H1 (cell line): ENCODE measurements at regions not wholly inside any gene's neighbourhood (a gene's known extent, or its start where the extent isn't known, plus 50 kb on each side); places are given as distances from the start of the nearest gene placed in this dataset.

Experiments
- CTCF ChIA-PET: fragments of 300-600 bp; sonication (Branson Sonifier 250); formaldehyde crosslinking; loops from one replicate; lab custom pipeline; 2021; ENCODE audit not compliant: partially characterized antibody; lab: Charles Lee
- POLR2A ChIA-PET: fragments of 300-600 bp; sonication (Branson Sonifier 250); formaldehyde crosslinking; loops from one replicate; lab custom pipeline; 2021; ENCODE audit warnings: inconsistent platforms; ENCODE audit not compliant: partially characterized antibody; lab: Charles Lee
- DNase-seq, 2 experiments: peaks; one replicate each; pipeline versions ENCODE4 v3.0.0 to v3.0.0-alpha.2; 2010 to 2022; ENCODE audit warnings: low spot score in 2 of 2, low read depth in 1 of 2, mixed read lengths in 1 of 2
- FAIRE-seq: peaks from 2 replicates; lab custom pipeline; 2011; peaks lifted over from hg19 to GRCh38; lab: Jason Lieb, UNC
- H2AFZ ChIP-seq: 2 replicates; pipeline ENCODE4 v1.8.1; 2012; ENCODE audit warnings: low read length, inconsistent platforms
- H2AK5ac ChIP-seq: 2 replicates; pipeline ENCODE4 v1.6.1; 2013; ENCODE audit warnings: low read depth, low read length
- H2BK120ac ChIP-seq: replicated peaks from 2 replicates; pipeline ENCODE3; 2013; ENCODE audit warnings: low read depth, low read length, inconsistent platforms
- H2BK12ac ChIP-seq: 2 replicates; pipeline ENCODE4 v1.6.1; 2013; ENCODE audit warnings: low read depth, low read length
- H2BK15ac ChIP-seq: 2 replicates; pipeline ENCODE4 v1.6.1; 2013; ENCODE audit warnings: low read length
- H2BK20ac ChIP-seq: 2 replicates; pipeline ENCODE4 v1.6.1; 2013; ENCODE audit warnings: low read length
- H2BK5ac ChIP-seq: 2 replicates; pipeline ENCODE4 v1.6.1; 2013; ENCODE audit warnings: low read depth, low read length
- H3K14ac ChIP-seq: 2 replicates; pipeline ENCODE4 v1.6.1; 2013; ENCODE audit warnings: inconsistent platforms; ENCODE audit not compliant: insufficient read length
- H3K18ac ChIP-seq: 2 replicates; pipeline ENCODE4 v1.6.1; 2013; ENCODE audit warnings: low read length; ENCODE audit errors: extremely low read depth
- H3K23ac ChIP-seq: 2 replicates; pipeline ENCODE4 v1.6.1; 2013; ENCODE audit warnings: inconsistent platforms; ENCODE audit not compliant: insufficient read length
- H3K23me2 ChIP-seq: 2 replicates; pipeline ENCODE4 v1.6.1; 2013; ENCODE audit warnings: low read depth, low read length
- H3K27ac ChIP-seq: 2 replicates; pipeline ENCODE4 v1.6.1; 2011; ENCODE audit warnings: low read depth, low read length, inconsistent platforms
- H3K27me3 ChIP-seq, 4 experiments: replicated peaks in 1 of 4; 1 replicate in 1 of 4; 2 replicates in 3 of 4; pipeline versions ENCODE4 v1.6.1 to v1.8.1; 2011 to 2013; ENCODE audit warnings: low read length in 3 of 4, mild to moderate bottlenecking in 3 of 4, inconsistent platforms in 2 of 4, mixed read lengths in 2 of 4, moderate library complexity in 1 of 4; ENCODE audit not compliant: control insufficient read depth in 3 of 4, insufficient read depth in 3 of 4; ENCODE audit errors: extremely low read depth in 1 of 4
- H3K36me3 ChIP-seq, 4 experiments: 2 replicates each; pipeline versions ENCODE4 v1.6.1 to v1.8.1; 2011 to 2013; ENCODE audit warnings: mild to moderate bottlenecking in 4 of 4, low read length in 3 of 4, moderate library complexity in 2 of 4, control low read depth in 1 of 4, inconsistent platforms in 1 of 4; ENCODE audit not compliant: insufficient read depth in 4 of 4, control insufficient read depth in 2 of 4
- H3K4ac ChIP-seq: replicated peaks from 2 replicates; pipeline ENCODE3; 2013; ENCODE audit warnings: low read length, low read depth, mixed read lengths, inconsistent platforms; ENCODE audit not compliant: insufficient read length
- H3K4me1 ChIP-seq, 4 experiments: replicated peaks in 1 of 4; 1 replicate in 1 of 4; 2 replicates in 3 of 4; pipeline versions ENCODE4 v1.6.1 to v1.8.1; 2011 to 2013; ENCODE audit warnings: low read length in 3 of 4, inconsistent platforms in 2 of 4, mixed read lengths in 1 of 4; ENCODE audit not compliant: insufficient read depth in 4 of 4, control insufficient read depth in 3 of 4
- H3K4me2 ChIP-seq, 2 experiments: 2 replicates each; pipeline versions ENCODE4 v1.6.1 to v1.8.1; 2011 to 2013; ENCODE audit warnings: low read depth in 2 of 2, low read length in 2 of 2, control low read depth in 1 of 2, inconsistent platforms in 1 of 2, mild to moderate bottlenecking in 1 of 2; ENCODE audit not compliant: insufficient read depth in 1 of 2
- H3K4me3 ChIP-seq, 4 experiments: fragments of 200-600, 300-600 bp in 1 of 4; sonication (generic), shearing (Covaris generic), sonication (Bioruptor Twin) in 1 of 4; 2 replicates each; pipeline versions ENCODE4 v1.5.1 to v1.8.1; 2011 to 2016; ENCODE audit warnings: low read length in 4 of 4, low read depth in 3 of 4, control low read depth in 2 of 4, inconsistent platforms in 2 of 4, mild to moderate bottlenecking in 2 of 4, mixed read lengths in 1 of 4, moderate library complexity in 1 of 4; ENCODE audit not compliant: insufficient read depth in 2 of 4; ENCODE audit errors: extremely low read depth in 1 of 4
- H3K56ac ChIP-seq: replicated peaks from 2 replicates; pipeline ENCODE3; 2013; ENCODE audit warnings: low read depth, mild to moderate bottlenecking, mixed read lengths, low read length, inconsistent platforms; ENCODE audit not compliant: insufficient read length
- H3K79me1 ChIP-seq: 2 replicates; pipeline ENCODE4 v1.6.1; 2013; ENCODE audit warnings: low read depth, low read length, control low read depth
- H3K79me2 ChIP-seq, 2 experiments: 2 replicates each; pipeline versions ENCODE4 v1.6.1 to v1.8.1; 2012 to 2013; ENCODE audit warnings: low read length in 2 of 2, mild to moderate bottlenecking in 2 of 2, inconsistent platforms in 1 of 2; ENCODE audit not compliant: insufficient read depth in 2 of 2, control insufficient read depth in 1 of 2
- H3K9ac ChIP-seq, 4 experiments: replicated peaks in 1 of 4; 1 replicate in 1 of 4; 2 replicates in 3 of 4; pipeline versions ENCODE4 v1.6.1 to v1.8.1; 2011 to 2013; ENCODE audit warnings: low read depth in 3 of 4, low read length in 3 of 4, control low read depth in 2 of 4, mild to moderate bottlenecking in 2 of 4, moderate library complexity in 2 of 4, inconsistent platforms in 1 of 4; ENCODE audit errors: extremely low read depth in 1 of 4
- H3K9me3 ChIP-seq, 2 experiments: 2 replicates each; pipeline versions ENCODE4 v1.6.1 to v1.8.1; 2012 to 2013; ENCODE audit warnings: mild to moderate bottlenecking in 2 of 2, moderate library complexity in 2 of 2, control low read depth in 1 of 2, inconsistent platforms in 1 of 2, low read depth in 1 of 2, low read length in 1 of 2, mixed read lengths in 1 of 2; ENCODE audit not compliant: insufficient read depth in 2 of 2
- H4K20me1 ChIP-seq, 2 experiments: replicated peaks in 1 of 2; 2 replicates each; pipeline versions ENCODE3 to v1.8.1; 2011 to 2013; ENCODE audit warnings: inconsistent platforms in 2 of 2, low read length in 2 of 2, mild to moderate bottlenecking in 1 of 2; ENCODE audit not compliant: insufficient read depth in 2 of 2, control insufficient read depth in 1 of 2
- H4K5ac ChIP-seq: 2 replicates; pipeline ENCODE4 v1.6.1; 2013; ENCODE audit warnings: low read length, low read depth, mixed read lengths, inconsistent platforms; ENCODE audit not compliant: insufficient read length
- H4K8ac ChIP-seq: 2 replicates; pipeline ENCODE4 v1.8.0; 2013; ENCODE audit warnings: mild to moderate bottlenecking, moderate library complexity, low read length, inconsistent platforms; ENCODE audit not compliant: insufficient read depth; ENCODE audit errors: extremely low read depth
- H4K91ac ChIP-seq: replicated peaks from 2 replicates; pipeline ENCODE3; 2013; ENCODE audit warnings: low read length, mixed read lengths, inconsistent platforms; ENCODE audit not compliant: insufficient read length
- BCL11A ChIP-seq, 2 experiments: IDR thresholded peaks; one replicate each; pipeline ENCODE4 v1.6.1; 2011; ENCODE audit warnings: low read depth in 2 of 2, low read length in 2 of 2, mild to moderate bottlenecking in 2 of 2
- HDAC2 ChIP-seq, 2 experiments: fragments of 300-600 bp in 1 of 2; sonication (generic) in 1 of 2; IDR thresholded peaks; 2 replicates each; pipeline ENCODE4 v1.6.1; 2011 to 2012; ENCODE audit warnings: low read depth in 2 of 2, low read length in 2 of 2, mild to moderate bottlenecking in 2 of 2, moderate library complexity in 2 of 2, borderline replicate concordance in 1 of 2, inconsistent platforms in 1 of 2
- JUN ChIP-seq: IDR thresholded peaks from 2 replicates; pipeline ENCODE4 v1.6.1; 2011; ENCODE audit warnings: low read depth, mild to moderate bottlenecking, improper control_type of control experiment, low read length
- MAFK ChIP-seq: IDR thresholded peaks from 2 replicates; pipeline ENCODE4 v1.6.1; 2012; ENCODE audit warnings: low read depth, mild to moderate bottlenecking, improper control_type of control experiment, low read length
- NANOG ChIP-seq: IDR thresholded peaks from 2 replicates; pipeline ENCODE4 v1.6.1; 2011; ENCODE audit warnings: low read length, low read depth, mild to moderate bottlenecking, inconsistent platforms; ENCODE audit not compliant: insufficient read depth, poor library complexity, severe bottlenecking
- RBBP5 ChIP-seq: IDR thresholded peaks from 2 replicates; pipeline ENCODE4 v1.7.1; 2012; ENCODE audit warnings: low read depth, mild to moderate bottlenecking, inconsistent platforms, low read length, moderate library complexity, borderline replicate concordance
- SIN3A ChIP-seq, 2 experiments: IDR thresholded peaks in 1 of 2; conservative IDR thresholded peaks in 1 of 2; 2 replicates each; pipeline ENCODE4 v1.6.1; 2011 to 2012; ENCODE audit warnings: low read length in 2 of 2, improper control_type of control experiment in 1 of 2, low read depth in 1 of 2, mild to moderate bottlenecking in 1 of 2
- TAF1 ChIP-seq: IDR thresholded peaks from 2 replicates; pipeline ENCODE4 v1.6.1; 2011; ENCODE audit warnings: mild to moderate bottlenecking, low read depth, low read length
- TAF7 ChIP-seq: optimal IDR thresholded peaks from 2 replicates; pipeline ENCODE3; 2011; ENCODE audit warnings: low read depth, mild to moderate bottlenecking, inconsistent platforms, low read length, moderate library complexity, borderline replicate concordance
- TCF12 ChIP-seq: IDR thresholded peaks from 2 replicates; pipeline ENCODE4 v1.6.1; 2011; ENCODE audit warnings: low read depth, mild to moderate bottlenecking, low read length
- TEAD4 ChIP-seq: IDR thresholded peaks from 2 replicates; pipeline ENCODE4 v1.6.1; 2012; ENCODE audit warnings: low read depth, low read length, inconsistent platforms, mixed read lengths
- WGBS, 2 experiments: shearing (Covaris generic) in 1 of 2; methylation state at CpG; one replicate each; pipeline versions ENCODE4 v1.1.6 to v1.1.7; 2013 to 2015; ENCODE audit warnings: low lambda C conversion rate in 2 of 2, mixed read lengths in 2 of 2, inconsistent platforms in 1 of 2, low coverage in 1 of 2, missing lambda C conversion rate in 1 of 2; ENCODE audit not compliant: insufficient replicate concordance in 2 of 2, insufficient coverage in 1 of 2, insufficient read length in 1 of 2; ENCODE audit errors: extremely low coverage in 1 of 2, missing lambda C conversion rate in 1 of 2; 5-methylcytosine and 5-hydroxymethylcytosine counted together

DNA sequence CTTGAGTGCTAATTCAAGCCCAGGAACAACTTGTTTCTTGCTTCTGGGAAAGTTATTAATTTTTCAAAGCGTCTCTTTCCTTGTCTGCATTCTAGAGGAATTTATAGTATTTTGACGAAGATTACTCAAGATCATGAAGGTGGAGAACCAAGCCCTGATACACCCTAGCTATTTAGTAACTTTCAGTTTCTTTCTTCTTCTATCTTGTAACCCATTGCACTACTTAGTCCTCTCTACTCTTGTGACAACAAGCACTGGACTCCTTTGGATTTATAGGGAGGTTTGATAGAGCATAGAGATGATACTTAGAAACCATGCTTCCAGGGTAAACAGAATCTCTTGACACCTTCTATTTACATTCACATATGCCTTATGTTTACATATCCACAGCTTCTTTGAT is 203.3 kb upstream of the GRM7 start:
- no peaks in the 10 kb centered on the region for H3K79me2 ChIP-seq
- H3K9me3 ChIP-seq = peaks cover 9 to 11% of the 10 kb centered on the region in 2 experiments
- H3K23ac ChIP-seq = no peak overlapping the region
- ChIA-PET CTCF (interaction anchor here (1.0 kb wide), 1 partner anchor 9 kb away, joined by 3 read pairs; no protein-coding TSS in a partner anchor), POLR2A (no interaction called here)
- no peak overlapping the region for H3K4me2 ChIP-seq
- H2BK15ac ChIP-seq = no peak overlapping the region
- H3K36me3 ChIP-seq = no peaks in the 10 kb centered on the region
- no peak overlapping the region for H3K9ac ChIP-seq
- no peak overlapping the region for H2AK5ac ChIP-seq
- no peak for TF ChIP-seq SIN3A (conservative IDR thresholded peaks at IDR 0.05 in 1 of 2, IDR thresholded peaks at IDR 0.05 in 1 of 2; ENCODE audit: low read depth in 1 of 2, low read length in 2 of 2)
- no peak for TF ChIP-seq TAF1
- TF ChIP-seq TEAD4 = no peak
- TF ChIP-seq TCF12 = no peak
- TF ChIP-seq JUN = no peak
- TF ChIP-seq MAFK = no peak
- no peak for TF ChIP-seq RBBP5
- no peak for TF ChIP-seq NANOG
- TF ChIP-seq HDAC2 (IDR thresholded peaks at IDR 0.05; ENCODE audit: borderline replicate concordance in 1 of 2, low read depth in 2 of 2, low read length in 2 of 2) = no peak
- TF ChIP-seq TAF7 = no peak
- TF ChIP-seq BCL11A (IDR thresholded peaks at IDR 0.05; ENCODE audit: low read depth in 2 of 2, low read length in 2 of 2) = no peak
- H2BK12ac ChIP-seq = no peak overlapping the region
- H3K4ac ChIP-seq = no peak overlapping the region
- FAIRE-seq (no peak), DNase-seq (no peak)
- H4K20me1 ChIP-seq = no peaks in the 10 kb centered on the region
- no peak overlapping the region for H4K91ac ChIP-seq
- no peaks in the 10 kb centered on the region for H3K79me1 ChIP-seq
- H3K18ac ChIP-seq = no peak overlapping the region
- no peak overlapping the region for H4K5ac ChIP-seq
- no peak overlapping the region for H3K27ac ChIP-seq
- no peak overlapping the region for H3K14ac ChIP-seq
- 100% methylated on average over 2 of the region's 2 CpGs; no CpG with 5 or more reads in 1 of the 2 experiments for WGBS, 2 experiments
- H3K27me3 ChIP-seq = no peaks in the 10 kb centered on the region
- H3K4me3 ChIP-seq = no peak overlapping the region
- no peak overlapping the region for H4K8ac ChIP-seq
- H2BK120ac ChIP-seq = no peak overlapping the region
- no peak overlapping the region for H2BK20ac ChIP-seq
- no peak overlapping the region for H3K56ac ChIP-seq
- no peaks in the 10 kb centered on the region for H3K4me1 ChIP-seq
- no peaks in the 10 kb centered on the region for H3K23me2 ChIP-seq
- no peak overlapping the region for H2AFZ ChIP-seq
- H2BK5ac ChIP-seq = no peak overlapping the region
